GM12864 (cell line): ENCODE measurements at regions not wholly inside any gene's neighbourhood (a gene's known extent, or its start where the extent isn't known, plus 50 kb on each side); places are given as distances from the start of the nearest gene placed in this dataset.

ENCODE experiments used
- DNase-seq: peaks from one replicate; pipeline ENCODE4 v3.0.0-alpha.2; 2011; ENCODE audit warnings: low read depth
- H3K4me3 ChIP-seq: 2 replicates; pipeline ENCODE4 v1.5.1; 2011; ENCODE audit warnings: mild to moderate bottlenecking, low read depth, low read length, control low read depth
- TF ChIP-seq, protein P1 (sequence below): IDR thresholded peaks from 2 replicates; pipeline ENCODE4 v1.5.1; 2011; ENCODE audit warnings: low read depth, mild to moderate bottlenecking, moderate library complexity, low read length, control low read depth, inconsistent platforms; ENCODE audit errors: missing control alignments

DNA sequence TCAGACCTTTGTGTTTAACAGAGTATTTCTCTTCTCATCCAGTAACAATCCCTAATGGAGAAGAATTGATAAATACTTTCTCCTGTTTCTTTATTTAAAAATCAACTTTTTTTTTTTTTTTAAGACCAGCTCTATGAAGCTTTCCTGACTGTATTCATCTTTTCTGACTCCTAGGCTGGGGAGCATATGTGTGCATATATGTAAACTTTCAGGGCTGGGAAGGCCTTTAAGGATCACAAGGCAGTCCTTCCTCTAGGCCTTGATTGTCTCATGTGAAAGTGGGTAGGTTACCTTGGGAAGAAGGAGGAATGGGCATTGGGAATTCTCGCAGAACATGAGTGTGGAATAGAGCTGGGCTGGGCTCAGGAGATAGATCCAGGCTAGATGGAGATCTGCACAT, 292.9 kb upstream of the SALL1 start:
- TF ChIP-seq, protein P1, sequence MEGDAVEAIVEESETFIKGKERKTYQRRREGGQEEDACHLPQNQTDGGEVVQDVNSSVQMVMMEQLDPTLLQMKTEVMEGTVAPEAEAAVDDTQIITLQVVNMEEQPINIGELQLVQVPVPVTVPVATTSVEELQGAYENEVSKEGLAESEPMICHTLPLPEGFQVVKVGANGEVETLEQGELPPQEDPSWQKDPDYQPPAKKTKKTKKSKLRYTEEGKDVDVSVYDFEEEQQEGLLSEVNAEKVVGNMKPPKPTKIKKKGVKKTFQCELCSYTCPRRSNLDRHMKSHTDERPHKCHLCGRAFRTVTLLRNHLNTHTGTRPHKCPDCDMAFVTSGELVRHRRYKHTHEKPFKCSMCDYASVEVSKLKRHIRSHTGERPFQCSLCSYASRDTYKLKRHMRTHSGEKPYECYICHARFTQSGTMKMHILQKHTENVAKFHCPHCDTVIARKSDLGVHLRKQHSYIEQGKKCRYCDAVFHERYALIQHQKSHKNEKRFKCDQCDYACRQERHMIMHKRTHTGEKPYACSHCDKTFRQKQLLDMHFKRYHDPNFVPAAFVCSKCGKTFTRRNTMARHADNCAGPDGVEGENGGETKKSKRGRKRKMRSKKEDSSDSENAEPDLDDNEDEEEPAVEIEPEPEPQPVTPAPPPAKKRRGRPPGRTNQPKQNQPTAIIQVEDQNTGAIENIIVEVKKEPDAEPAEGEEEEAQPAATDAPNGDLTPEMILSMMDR = no peak
- DNase-seq = no peak
- no peak overlapping the region for H3K4me3 ChIP-seq

DNA sequence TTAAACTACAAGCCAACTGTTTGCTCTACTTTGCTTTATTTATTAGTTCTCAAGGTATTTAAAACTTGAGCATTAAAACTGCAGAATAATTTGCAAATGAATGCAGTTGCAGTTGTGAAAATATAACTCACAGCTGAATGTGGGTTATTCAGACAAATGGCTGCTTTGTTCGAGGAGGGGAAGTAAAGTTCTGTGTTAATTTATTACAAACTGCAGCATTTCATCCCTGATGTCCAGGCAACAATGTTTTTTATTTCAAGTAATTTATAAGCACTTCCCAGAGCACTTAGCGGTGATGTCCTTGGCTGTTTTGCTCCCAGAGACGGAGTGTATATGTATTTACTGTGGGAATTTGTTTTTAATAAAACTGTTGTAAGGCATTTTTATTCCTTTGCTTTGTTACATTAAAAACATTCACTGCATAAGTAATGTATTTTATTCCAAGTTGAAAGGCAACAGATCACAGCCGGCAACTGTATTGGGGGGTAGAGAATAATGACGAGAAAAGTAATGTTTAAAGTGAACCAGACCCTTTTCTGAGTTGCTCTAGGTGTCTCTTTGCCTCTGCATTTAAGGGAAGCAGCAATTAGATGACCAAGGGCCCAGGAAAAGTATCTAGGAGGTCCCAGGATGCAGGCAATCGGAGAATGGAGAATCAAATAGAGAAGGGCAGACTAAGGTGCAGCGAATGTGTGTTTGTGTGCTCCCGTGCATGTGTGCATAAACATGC, 291.2 kb upstream of the SALL1 start:
- TF ChIP-seq, protein P1 = no peak
- H3K4me3 ChIP-seq = no peak overlapping the region
- no peak for DNase-seq

GRCh38 chr16:51440131-51440889, 289.2 kb upstream of the SALL1 start:
- DNase-seq = no peak
- H3K4me3 ChIP-seq = no peak overlapping the region
- TF ChIP-seq, protein P1 = no peak

DNA sequence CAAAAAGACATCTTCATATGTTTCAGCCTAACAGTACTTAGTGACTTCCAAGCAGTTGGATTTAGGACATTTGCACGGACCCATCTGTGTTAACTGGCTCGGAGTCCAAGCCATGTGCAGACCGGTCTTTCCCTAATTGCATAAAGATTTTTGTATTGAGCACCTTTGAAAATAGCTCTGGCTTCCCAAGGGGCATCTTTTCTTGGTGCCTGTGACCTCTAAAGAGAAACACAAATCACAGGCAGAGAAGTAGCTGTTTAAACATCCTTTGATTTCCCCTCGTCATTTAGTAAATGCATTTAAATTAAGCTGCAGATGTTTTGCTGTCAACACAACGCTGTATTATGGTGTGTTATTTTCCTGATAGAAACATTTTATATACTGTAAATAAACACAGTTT, 288.2 kb upstream of the SALL1 start:
- TF ChIP-seq, protein P1 = no peak
- DNase-seq = no peak

GRCh38 chr16:51436742-51437141, 285.7 kb upstream of the SALL1 start:
- no peak for DNase-seq
- H3K4me3 ChIP-seq = no peak overlapping the region
- TF ChIP-seq, protein P1 = no peak

More for the DNA sequence above, 288.2 kb upstream of the SALL1 start:
- no peak overlapping the region for H3K4me3 ChIP-seq

- TF ChIP-seq, protein P1 = no peak
- no peak for DNase-seq
- no peak overlapping the region for H3K4me3 ChIP-seq
Measured at GRCh38 chr16:51434567-51435198, 283.6 kb upstream of the SALL1 start.
